CD4-positive, alpha-beta memory T cell (primary cell): ENCODE measurements at regions not wholly inside any gene's neighbourhood (a gene's known extent, or its start where the extent isn't known, plus 50 kb on each side); places are given as distances from the start of the nearest gene placed in this dataset.

ENCODE experiments used
- CTCF ChIA-PET: fragments of 350-600 bp; sonication (Branson Sonifier 250); formaldehyde crosslinking; loops from one replicate; lab custom pipeline; 2021; ENCODE audit warnings: inconsistent platforms; ENCODE audit not compliant: partially characterized antibody; lab: Charles Lee
- POLR2A ChIA-PET: fragments of 350-600 bp; sonication (Branson Sonifier 250); formaldehyde crosslinking; loops from one replicate; lab custom pipeline; 2021; ENCODE audit not compliant: partially characterized antibody; lab: Charles Lee
- DNase-seq, 5 donors: peaks; one replicate each; pipeline versions ENCODE4 v3.0.0 to v3.0.0-alpha.2; 2020 to 2022; ENCODE audit warnings: mixed read lengths in 1 of 5
- H3K27ac ChIP-seq: one replicate; pipeline ENCODE4 v1.7.0; 2013; ENCODE audit warnings: low read depth, low read length
- H3K27me3 ChIP-seq: 2 replicates; pipeline ENCODE4 v1.7.0; 2013; ENCODE audit warnings: mild to moderate bottlenecking, low read length, moderate library complexity; ENCODE audit not compliant: insufficient read depth
- H3K36me3 ChIP-seq: 2 replicates; pipeline ENCODE4 v1.7.0; 2013; ENCODE audit warnings: mild to moderate bottlenecking, low read length, moderate library complexity; ENCODE audit not compliant: insufficient read depth
- H3K4me1 ChIP-seq: 2 replicates; pipeline ENCODE4 v1.7.0; 2013; ENCODE audit warnings: mild to moderate bottlenecking, low read length, moderate library complexity; ENCODE audit not compliant: insufficient read depth
- H3K4me3 ChIP-seq, 2 donors: one replicate each; pipeline ENCODE4 v1.7.0; 2013; ENCODE audit warnings: low read length in 2 of 2, mild to moderate bottlenecking in 1 of 2
- H3K9me3 ChIP-seq, 2 donors: one replicate each; pipeline ENCODE4 v1.7.0; 2013; ENCODE audit warnings: low read length in 2 of 2, control low read depth in 1 of 2; ENCODE audit not compliant: control insufficient read depth in 1 of 2
- H3K27ac Mint-ChIP-seq, 7 donors: one replicate each; pipeline ENCODE4 v1.8.0; 2020 to 2021; ENCODE audit warnings: mixed read lengths in 7 of 7, mild to moderate bottlenecking in 6 of 7, inconsistent platforms in 3 of 7, moderate library complexity in 3 of 7
- H3K27me3 Mint-ChIP-seq, 2 donors: one replicate each; pipeline ENCODE4 v1.8.0; 2020 to 2021; ENCODE audit warnings: mixed read lengths in 2 of 2
- H3K36me3 Mint-ChIP-seq, 2 donors: one replicate each; pipeline ENCODE4 v1.8.0; 2020 to 2021; ENCODE audit warnings: mixed read lengths in 2 of 2, inconsistent platforms in 1 of 2, mild to moderate bottlenecking in 1 of 2
- H3K4me1 Mint-ChIP-seq, 4 donors: one replicate each; pipeline ENCODE4 v1.8.0; 2020 to 2021; ENCODE audit warnings: mixed read lengths in 4 of 4, mild to moderate bottlenecking in 1 of 4
- H3K4me3 Mint-ChIP-seq, 8 donors: one replicate each; pipeline ENCODE4 v1.8.0; 2020 to 2021; ENCODE audit warnings: mixed read lengths in 8 of 8, mild to moderate bottlenecking in 7 of 8, moderate library complexity in 6 of 8, inconsistent platforms in 3 of 8
- H3K9me3 Mint-ChIP-seq, 8 donors: one replicate each; pipeline ENCODE4 v1.8.0; 2020 to 2021; ENCODE audit warnings: mixed read lengths in 8 of 8, mild to moderate bottlenecking in 5 of 8, inconsistent platforms in 3 of 8, moderate library complexity in 1 of 8
- intact Hi-C: fragments of 100-400 bp; cut with micrococcal nuclease; formaldehyde crosslinking; loops from one replicate; pipeline ENCODE4 v1.15.1; 2023

GRCh38 chr2:9156483-9156882, 50.1 kb upstream of the ASAP2 start:
- Mint-ChIP-seq H3K9me3 (peaks cover 0 to 3% (median 0%) of the 10 kb centered on the region in 8 donors), H3K4me1 (no peaks in the 10 kb centered on the region), H3K27ac (no peak overlapping the region), H3K4me3 (no peak overlapping the region), H3K36me3 (no peaks in the 10 kb centered on the region), H3K27me3 (peaks cover 9 to 26% of the 10 kb centered on the region in 2 donors)
- ChIA-PET CTCF (interaction anchor here (2.1 kb wide), 1 partner anchor 15 kb away, joined by 6 read pairs; no protein-coding TSS in a partner anchor), POLR2A (no interaction called here)
- no peak for DNase-seq
- Histone ChIP-seq H3K9me3 (no peaks in the 10 kb centered on the region), H3K27ac (no peak overlapping the region), H3K4me1 (no peaks in the 10 kb centered on the region), H3K36me3 (no peaks in the 10 kb centered on the region), H3K4me3 (no peak overlapping the region), H3K27me3 (no peaks in the 10 kb centered on the region)
- intact Hi-C loops, result no loop called here

DNA sequence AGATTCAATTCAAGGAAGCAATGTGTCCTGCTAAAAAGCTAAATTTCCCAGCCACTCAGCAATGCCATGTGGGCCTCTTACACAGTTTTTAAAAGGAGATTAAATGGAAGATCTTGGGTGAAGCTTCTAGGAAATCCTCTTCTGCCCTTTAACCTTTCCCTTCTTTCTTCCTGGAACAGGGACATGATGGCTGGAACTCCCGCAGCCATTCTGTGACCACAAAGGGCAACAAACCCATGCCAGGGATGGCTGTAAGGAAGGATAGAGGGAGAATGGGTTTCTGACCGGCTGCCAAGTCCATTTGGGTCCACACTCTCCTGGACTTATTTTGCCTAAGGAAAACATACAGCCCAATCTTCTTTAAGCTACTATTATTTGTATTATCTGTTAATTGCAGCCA, 52.6 kb upstream of the ASAP2 start:
- intact Hi-C loops, result no loop called here
- Histone ChIP-seq H3K4me3 (no peak overlapping the region), H3K27ac (no peak overlapping the region), H3K36me3 (no peaks in the 10 kb centered on the region), H3K9me3 (no peaks in the 10 kb centered on the region), H3K27me3 (no peaks in the 10 kb centered on the region), H3K4me1 (no peaks in the 10 kb centered on the region)
- Mint-ChIP-seq H3K4me1 (no peaks in the 10 kb centered on the region), H3K9me3 (peaks cover 0 to 3% (median 0%) of the 10 kb centered on the region in 8 donors), H3K27me3 (peaks cover 9 to 30% of the 10 kb centered on the region in 2 donors), H3K27ac (no peak overlapping the region), H3K4me3 (no peak overlapping the region), H3K36me3 (no peaks in the 10 kb centered on the region)
- CTCF ChIA-PET, result interaction anchor here (1.1 kb wide), 1 partner anchor 9 kb away, joined by 3 read pairs; no protein-coding TSS in a partner anchor
- no peak for DNase-seq
- POLR2A ChIA-PET, result no interaction called here

DNA sequence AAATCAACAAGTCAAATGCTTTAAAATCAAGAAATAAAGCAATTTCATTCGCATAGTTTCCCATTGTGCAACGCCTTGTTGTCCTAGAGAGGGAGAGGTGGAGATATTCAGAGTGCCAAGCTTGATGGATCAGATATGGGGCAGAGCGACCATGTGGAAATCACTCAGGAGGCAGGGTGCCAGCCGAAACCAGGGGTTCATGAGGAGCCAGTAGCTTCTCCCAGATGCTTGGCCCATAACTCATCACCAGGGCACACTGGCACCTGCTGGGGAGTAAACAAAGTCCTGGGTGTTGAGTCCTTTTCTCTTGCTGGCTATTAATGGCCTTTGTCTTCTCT, 53.0 kb upstream of the ASAP2 start:
- CTCF ChIA-PET, result interaction anchor here (1.1 kb wide), 1 partner anchor 9 kb away, joined by 3 read pairs; no protein-coding TSS in a partner anchor
- no peak for DNase-seq
- Mint-ChIP-seq H3K27ac (no peak overlapping the region), H3K36me3 (no peaks in the 10 kb centered on the region), H3K4me3 (no peak overlapping the region), H3K4me1 (no peaks in the 10 kb centered on the region), H3K9me3 (peaks cover 0 to 3% (median 0%) of the 10 kb centered on the region in 8 donors), H3K27me3 (peaks cover 9 to 28% of the 10 kb centered on the region in 2 donors)
- intact Hi-C loops, result no loop called here
- H3K27ac ChIP-seq, result no peak overlapping the region
- no peaks in the 10 kb centered on the region for H3K4me1 ChIP-seq
- no peaks in the 10 kb centered on the region for H3K36me3 ChIP-seq
- H3K27me3 ChIP-seq, result no peaks in the 10 kb centered on the region
- POLR2A ChIA-PET, result no interaction called here
- H3K9me3 ChIP-seq, result no peaks in the 10 kb centered on the region
- no peak overlapping the region for H3K4me3 ChIP-seq

DNA sequence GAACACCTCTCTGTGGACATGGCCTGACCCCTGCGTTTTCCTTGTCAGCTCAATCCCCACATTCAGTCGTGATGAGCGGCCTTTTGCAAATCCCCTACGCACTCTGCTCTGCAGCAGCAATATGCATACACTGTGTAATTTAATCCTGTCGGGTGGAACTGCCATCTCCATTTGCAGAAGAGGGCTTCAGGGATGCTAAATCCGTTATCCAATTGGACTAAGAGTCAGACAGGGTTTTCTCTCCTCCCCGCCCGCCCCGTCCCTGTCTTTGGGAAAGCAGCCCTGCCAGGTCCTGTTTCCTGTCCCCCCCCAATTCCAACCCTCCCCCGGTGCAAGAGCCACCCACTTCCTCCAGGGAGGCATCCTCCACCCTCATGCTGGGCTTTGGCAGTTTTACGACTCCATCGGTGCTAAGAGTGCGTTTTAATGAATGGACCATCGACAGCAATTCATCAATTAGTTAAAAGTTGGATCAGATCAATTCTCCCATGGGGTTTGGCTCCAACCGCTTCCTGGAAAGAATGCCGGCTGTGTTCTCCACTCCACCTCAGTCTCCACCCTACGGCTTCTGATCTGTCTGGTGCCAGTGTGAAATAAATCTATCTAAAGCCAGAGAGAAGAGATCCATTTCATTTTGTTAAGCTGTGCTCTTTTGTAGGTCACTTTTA, 53.5 kb upstream of the ASAP2 start:
- Mint-ChIP-seq H3K27ac (no peak overlapping the region), H3K27me3 (peaks cover 9 to 28% of the 10 kb centered on the region in 2 donors), H3K4me3 (no peak overlapping the region), H3K36me3 (no peaks in the 10 kb centered on the region), H3K4me1 (no peaks in the 10 kb centered on the region), H3K9me3 (peaks cover 0 to 3% (median 0%) of the 10 kb centered on the region in 8 donors)
- ChIA-PET CTCF (interaction anchor here (1.6 kb wide), 1 partner anchor 10 kb away, joined by 3 read pairs; no protein-coding TSS in a partner anchor), POLR2A (no interaction called here)
- Histone ChIP-seq H3K4me1 (no peaks in the 10 kb centered on the region), H3K36me3 (no peaks in the 10 kb centered on the region), H3K4me3 (no peak overlapping the region), H3K27ac (no peak overlapping the region), H3K27me3 (no peaks in the 10 kb centered on the region), H3K9me3 (no peaks in the 10 kb centered on the region)
- intact Hi-C loops, result no loop called here
- DNase-seq, result no peak

GRCh38 chr2:9150906-9151305, 55.7 kb upstream of the ASAP2 start:
- ChIA-PET CTCF (interaction anchor here (1.4 kb wide), 1 partner anchor 9 kb away, joined by 5 read pairs; no protein-coding TSS in a partner anchor), POLR2A (no interaction called here)
- intact Hi-C loops, result no loop called here
- Mint-ChIP-seq H3K4me1 (no peaks in the 10 kb centered on the region), H3K36me3 (no peaks in the 10 kb centered on the region), H3K4me3 (no peak overlapping the region), H3K27ac (no peak overlapping the region), H3K27me3 (peaks cover 9 to 26% of the 10 kb centered on the region in 2 donors), H3K9me3 (no peaks in the 10 kb centered on the region)
- no peaks in the 10 kb centered on the region for H3K4me1 ChIP-seq
- H3K27me3 ChIP-seq, result peaks cover 4% of the 10 kb centered on the region
- H3K36me3 ChIP-seq, result no peaks in the 10 kb centered on the region
- H3K4me3 ChIP-seq, result no peak overlapping the region
- H3K27ac ChIP-seq, result no peak overlapping the region
- H3K9me3 ChIP-seq, result no peaks in the 10 kb centered on the region
- DNase-seq, result no peak

GRCh38 chr2:9150568-9150900, 56.1 kb upstream of the ASAP2 start:
- CTCF ChIA-PET, result interaction anchor here (1.4 kb wide), 1 partner anchor 9 kb away, joined by 5 read pairs; no protein-coding TSS in a partner anchor

DNA sequence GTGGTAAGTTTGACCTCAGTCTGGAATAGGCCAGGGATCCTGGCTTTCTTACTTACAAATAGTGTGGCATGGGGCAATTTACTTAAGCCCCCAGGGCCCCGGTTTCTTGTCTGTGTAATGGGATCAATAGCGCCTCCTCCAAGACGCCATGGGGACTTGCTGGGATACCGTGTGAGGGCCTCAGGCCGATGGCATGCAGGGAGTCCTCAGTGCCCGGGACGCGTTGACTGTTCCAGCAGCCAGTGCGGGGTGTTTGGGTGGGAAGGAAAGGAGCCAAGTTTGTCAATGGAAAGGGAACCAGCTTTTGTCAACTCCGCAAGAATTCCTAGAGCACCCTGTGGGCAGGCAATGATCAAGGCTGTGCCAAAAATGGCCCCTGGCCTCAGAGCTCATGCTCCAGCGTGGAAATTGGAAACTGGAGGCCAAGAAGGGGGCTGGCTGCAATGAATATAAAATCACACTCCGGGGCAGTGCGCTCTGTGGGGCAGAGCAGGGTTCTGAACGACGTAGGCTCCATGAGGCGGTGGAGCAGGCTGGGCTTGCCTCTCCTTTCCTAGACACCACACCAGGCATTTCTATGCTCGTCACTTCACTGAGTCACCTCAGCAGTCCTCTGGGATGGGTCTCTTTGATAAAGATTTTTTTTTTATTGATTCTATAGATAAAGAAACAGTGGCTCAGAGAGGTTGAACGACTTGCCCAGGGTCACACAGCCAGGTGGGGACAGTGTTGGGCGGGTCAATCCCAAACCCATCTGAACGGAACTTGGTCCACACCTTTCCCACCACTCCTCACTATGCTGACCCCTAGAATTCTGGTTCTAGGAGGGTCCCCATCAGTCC, 56.7 kb upstream of the ASAP2 start:
- ChIA-PET POLR2A (no interaction called here), CTCF (interaction anchor here (1.4 kb wide), 1 partner anchor 8 kb away, joined by 5 read pairs; no protein-coding TSS in a partner anchor)
- no peak overlapping the region for H3K27ac ChIP-seq
- no peak for DNase-seq
- Mint-ChIP-seq H3K9me3 (no peaks in the 10 kb centered on the region), H3K27ac (no peak overlapping the region), H3K4me1 (no peaks in the 10 kb centered on the region), H3K36me3 (no peaks in the 10 kb centered on the region), H3K4me3 (no peak overlapping the region), H3K27me3 (peaks cover 6 to 26% of the 10 kb centered on the region in 2 donors)
- H3K27me3 ChIP-seq, result peaks cover 4% of the 10 kb centered on the region
- H3K9me3 ChIP-seq, result no peaks in the 10 kb centered on the region
- H3K4me3 ChIP-seq, result no peak overlapping the region
- no peaks in the 10 kb centered on the region for H3K4me1 ChIP-seq
- intact Hi-C loops, result no loop called here
- H3K36me3 ChIP-seq, result no peaks in the 10 kb centered on the region

More at GRCh38 chr2:9150568-9150900, 56.1 kb upstream of the ASAP2 start:
- Mint-ChIP-seq H3K4me3 (no peak overlapping the region), H3K27me3 (peaks cover 9 to 25% of the 10 kb centered on the region in 2 donors), H3K27ac (no peak overlapping the region), H3K36me3 (no peaks in the 10 kb centered on the region), H3K9me3 (no peaks in the 10 kb centered on the region), H3K4me1 (no peaks in the 10 kb centered on the region)
- no peaks in the 10 kb centered on the region for H3K4me1 ChIP-seq
- no peak overlapping the region for H3K27ac ChIP-seq
- DNase-seq, result no peak
- H3K9me3 ChIP-seq, result no peaks in the 10 kb centered on the region
- intact Hi-C loops, result no loop called here
- POLR2A ChIA-PET, result no interaction called here
- no peak overlapping the region for H3K4me3 ChIP-seq
- no peaks in the 10 kb centered on the region for H3K36me3 ChIP-seq
- peaks cover 4% of the 10 kb centered on the region for H3K27me3 ChIP-seq
